GM12878 (cell line): ENCODE measurements at regions not wholly inside any gene's neighbourhood (a gene's known extent, or its start where the extent isn't known, plus 50 kb on each side); places are given as distances from the start of the nearest gene placed in this dataset.

Experiments
- EGR1 ChIP-seq, 2 experiments: IDR thresholded peaks; 1 replicate in 1 of 2; 2 replicates in 1 of 2; pipeline ENCODE4 v1.6.1; 2011 to 2012; ENCODE audit warnings: low read depth in 2 of 2, low read length in 2 of 2, borderline replicate concordance in 1 of 2, mild to moderate bottlenecking in 1 of 2, moderate library complexity in 1 of 2
- EZH2 ChIP-seq: IDR thresholded peaks from 2 replicates; pipeline ENCODE4 v1.6.1; 2012; ENCODE audit warnings: low read depth, mild to moderate bottlenecking, control low read depth, inconsistent platforms, low read length, borderline replicate concordance; ENCODE audit not compliant: control insufficient read depth
- HDAC2 ChIP-seq: fragments of 200-600 bp; sonication (generic); IDR thresholded peaks from 2 replicates; pipeline ENCODE4 v1.6.1; 2017
- MEF2A ChIP-seq: IDR thresholded peaks from 2 replicates; pipeline ENCODE4 v1.6.1; 2011; ENCODE audit warnings: low read depth, mild to moderate bottlenecking, low read length, moderate library complexity; ENCODE audit not compliant: insufficient read depth
- MTA2 ChIP-seq: fragments of 450-650 bp; IDR thresholded peaks from 2 replicates; pipeline ENCODE4 v1.6.1; 2016; ENCODE audit warnings: low read depth, mild to moderate bottlenecking, moderate library complexity
- NR2F1 ChIP-seq: fragments of 450-650 bp; conservative IDR thresholded peaks from 2 replicates; pipeline ENCODE4 v1.6.1; 2017; ENCODE audit warnings: mild to moderate bottlenecking
- POLR2AphosphoS5 ChIP-seq: IDR thresholded peaks from 2 replicates; pipeline ENCODE4 v1.6.1; 2011; ENCODE audit warnings: mild to moderate bottlenecking, low read length, inconsistent platforms
- RAD21 ChIP-seq: IDR thresholded peaks from 2 replicates; pipeline ENCODE4 v1.6.1; 2011; ENCODE audit warnings: mild to moderate bottlenecking, low read depth, low read length, moderate library complexity; ENCODE audit not compliant: insufficient read depth
- RCOR1 ChIP-seq: conservative IDR thresholded peaks from 2 replicates; pipeline ENCODE4 v1.6.1; 2012; ENCODE audit warnings: low read depth, low read length, improper control_type of control experiment
- RELA ChIP-seq: fragments of 450-650 bp; IDR thresholded peaks from 2 replicates; pipeline ENCODE4 v1.8.0; 2014; ENCODE audit warnings: borderline replicate concordance; ENCODE audit not compliant: partially characterized antibody
- SIN3A ChIP-seq: IDR thresholded peaks from 2 replicates; pipeline ENCODE4 v1.6.1; 2012; ENCODE audit warnings: low read depth, low read length, improper control_type of control experiment
- YBX1 ChIP-seq: fragments of 450-650 bp; IDR thresholded peaks from 2 replicates; pipeline ENCODE4 v1.6.1; 2016; ENCODE audit warnings: antibody characterized with exemption
- TF ChIP-seq, protein P1 (sequence below): fragments of 450-650 bp; IDR thresholded peaks from 2 replicates; pipeline ENCODE4 v1.6.1; 2014; ENCODE audit warnings: mild to moderate bottlenecking

DNA sequence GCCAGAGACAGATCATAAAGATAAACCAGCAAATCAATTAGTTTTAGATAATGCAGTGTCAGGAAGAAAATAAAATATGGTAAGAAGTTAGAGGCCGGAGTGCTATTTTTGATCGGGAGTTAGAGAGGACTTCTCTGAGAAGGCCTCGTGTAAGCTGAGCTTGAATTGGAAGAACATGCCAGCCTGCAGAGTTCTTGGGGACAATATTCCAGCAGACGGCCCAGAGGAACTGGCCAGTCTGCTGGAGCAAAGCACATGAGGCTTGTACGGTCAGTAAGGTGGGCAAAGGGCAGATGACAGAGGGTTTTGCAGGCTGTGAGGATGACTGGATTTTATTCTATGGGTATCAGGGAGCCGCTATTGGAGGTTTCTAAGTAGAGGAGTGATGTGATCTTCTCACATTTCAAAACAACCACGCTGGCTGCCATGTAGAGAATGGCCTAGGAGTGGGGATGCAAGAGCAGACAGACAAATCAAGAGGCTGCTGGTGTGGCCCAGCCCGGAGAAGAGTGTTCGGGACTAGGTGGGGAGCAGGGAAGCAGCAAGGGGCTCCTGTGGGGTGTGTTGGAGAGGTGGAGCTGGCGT, 84.0 kb downstream of the HES1 start:
- TF ChIP-seq YBX1 (no peak), MEF2A (no peak), EZH2 (no peak), SIN3A (no peak), NR2F1 (no peak), EGR1 (IDR thresholded peaks at IDR 0.05; ENCODE audit: borderline replicate concordance in 1 of 2, low read depth in 2 of 2, low read length in 2 of 2) (no peak), RCOR1 (no peak), HDAC2 (no peak), RAD21 (no peak), RELA (no peak), POLR2AphosphoS5 (no peak), MTA2 (no peak)
- TF ChIP-seq, protein P1, sequence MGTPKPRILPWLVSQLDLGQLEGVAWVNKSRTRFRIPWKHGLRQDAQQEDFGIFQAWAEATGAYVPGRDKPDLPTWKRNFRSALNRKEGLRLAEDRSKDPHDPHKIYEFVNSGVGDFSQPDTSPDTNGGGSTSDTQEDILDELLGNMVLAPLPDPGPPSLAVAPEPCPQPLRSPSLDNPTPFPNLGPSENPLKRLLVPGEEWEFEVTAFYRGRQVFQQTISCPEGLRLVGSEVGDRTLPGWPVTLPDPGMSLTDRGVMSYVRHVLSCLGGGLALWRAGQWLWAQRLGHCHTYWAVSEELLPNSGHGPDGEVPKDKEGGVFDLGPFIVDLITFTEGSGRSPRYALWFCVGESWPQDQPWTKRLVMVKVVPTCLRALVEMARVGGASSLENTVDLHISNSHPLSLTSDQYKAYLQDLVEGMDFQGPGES = no peak
